Smooth muscle cell (in vitro differentiated cells): ENCODE measurements at regions not wholly inside any gene's neighbourhood (a gene's known extent, or its start where the extent isn't known, plus 50 kb on each side); places are given as distances from the start of the nearest gene placed in this dataset.

Source experiments
- DNase-seq: peaks from one replicate; lab custom pipeline; 2025; ENCODE audit not compliant: unreplicated experiment; lab: John Stamatoyannopoulos, UW
- H2AFZ ChIP-seq: fragments of 200-600 bp; sonication (generic); 2 replicates; pipeline ENCODE4 v1.6.0; 2016; ENCODE audit warnings: antibody characterized with exemption, low read depth, mild to moderate bottlenecking
- H3F3A ChIP-seq: fragments of 200-600 bp; sonication (generic); 2 replicates; pipeline ENCODE4 v1.6.0; 2017; ENCODE audit warnings: antibody characterized with exemption, low read depth
- H3K27ac ChIP-seq: fragments of 200-600 bp; sonication (generic); 2 replicates; pipeline ENCODE4 v1.5.1; 2016; ENCODE audit warnings: low read depth, mild to moderate bottlenecking
- H3K27me3 ChIP-seq: fragments of 200-600 bp; sonication (generic); 2 replicates; pipeline ENCODE4 v1.6.1; 2016; ENCODE audit warnings: low read depth, mild to moderate bottlenecking
- H3K36me3 ChIP-seq: fragments of 200-600 bp; sonication (generic); 2 replicates; pipeline ENCODE4 v1.5.1; 2016; ENCODE audit warnings: low read depth
- H3K4me1 ChIP-seq: fragments of 200-600 bp; sonication (generic); 2 replicates; pipeline ENCODE4 v1.5.1; 2016; ENCODE audit warnings: low read depth
- H3K4me2 ChIP-seq: fragments of 200-600 bp; sonication (generic); 2 replicates; pipeline ENCODE4 v1.6.0; 2016; ENCODE audit warnings: mild to moderate bottlenecking
- H3K4me3 ChIP-seq: fragments of 200-600 bp; sonication (generic); 2 replicates; pipeline ENCODE4 v1.5.1; 2016; ENCODE audit warnings: mild to moderate bottlenecking
- H3K79me2 ChIP-seq: fragments of 200-600 bp; sonication (generic); 2 replicates; pipeline ENCODE4 v1.6.0; 2016; ENCODE audit warnings: low read depth, mild to moderate bottlenecking
- H3K9ac ChIP-seq: fragments of 200-600 bp; sonication (generic); 2 replicates; pipeline ENCODE4 v1.6.0; 2016; ENCODE audit warnings: low read depth
- H3K9me3 ChIP-seq: fragments of 200-600 bp; sonication (generic); replicated peaks from 2 replicates; pipeline ENCODE4 v1.5.1; 2016; ENCODE audit warnings: low read depth
- H4K20me1 ChIP-seq: fragments of 200-600 bp; sonication (generic); 2 replicates; pipeline ENCODE4 v1.6.0; 2016; ENCODE audit warnings: low read depth
- CTCF ChIP-seq: fragments of 200-600 bp; sonication (generic); IDR thresholded peaks from 2 replicates; pipeline ENCODE4 v1.5.1; 2017; ENCODE audit warnings: borderline replicate concordance, mild to moderate bottlenecking, antibody characterized with exemption; ENCODE audit not compliant: insufficient read depth, poor library complexity, severe bottlenecking
- WGBS: methylation state at CpG from one replicate; pipeline ENCODE4 v1.1.7; 2016; ENCODE audit warnings: low lambda C conversion rate; 5-methylcytosine and 5-hydroxymethylcytosine counted together

- WGBS: 94% methylated on average over 7 of the region's 7 CpGs
These were observed 117.9 kb upstream of the EEPD1 start for GRCh38 chr7:36035186-36035585.

GRCh38 chr7:36036590-36036989 is 116.5 kb upstream of the EEPD1 start:
- Histone ChIP-seq H3K79me2 (no peaks in the 10 kb centered on the region), H3K4me2 (no peak overlapping the region), H3K27me3 (no peaks in the 10 kb centered on the region), H3K9ac (no peak overlapping the region), H4K20me1 (no peaks in the 10 kb centered on the region), H3K27ac (no peak overlapping the region), H3K4me3 (no peak overlapping the region), H3K4me1 (no peaks in the 10 kb centered on the region), H3K9me3 (no peaks in the 10 kb centered on the region), H2AFZ (no peak overlapping the region), H3F3A (no peaks in the 10 kb centered on the region), H3K36me3 (no peaks in the 10 kb centered on the region)
- WGBS: 59% methylated on average over 4 of the region's 4 CpGs
- DNase-seq: no peak
- TF ChIP-seq CTCF: no peak

More at GRCh38 chr7:36035186-36035585, 117.9 kb upstream of the EEPD1 start:
- Histone ChIP-seq H3K4me1 (no peaks in the 10 kb centered on the region), H3K4me3 (no peak overlapping the region), H3K9ac (no peak overlapping the region), H3K79me2 (no peaks in the 10 kb centered on the region), H4K20me1 (no peaks in the 10 kb centered on the region), H3K27ac (no peak overlapping the region), H3K27me3 (no peaks in the 10 kb centered on the region), H3F3A (no peaks in the 10 kb centered on the region), H3K9me3 (no peaks in the 10 kb centered on the region), H3K36me3 (no peaks in the 10 kb centered on the region), H3K4me2 (no peak overlapping the region), H2AFZ (no peak overlapping the region)
- DNase-seq: no peak
- TF ChIP-seq CTCF: no peak

GRCh38 chr7:36037121-36037662 is 115.9 kb upstream of the EEPD1 start:
- no peak for DNase-seq
- 61% methylated on average over 11 of the region's 11 CpGs for WGBS
- no peak for TF ChIP-seq CTCF
- H3K4me3 ChIP-seq: no peak overlapping the region
- no peaks in the 10 kb centered on the region for H3K79me2 ChIP-seq
- no peaks in the 10 kb centered on the region for H3F3A ChIP-seq
- no peaks in the 10 kb centered on the region for H4K20me1 ChIP-seq
- H3K4me1 ChIP-seq: no peaks in the 10 kb centered on the region
- no peaks in the 10 kb centered on the region for H3K36me3 ChIP-seq
- no peaks in the 10 kb centered on the region for H3K9me3 ChIP-seq
- no peaks in the 10 kb centered on the region for H3K27me3 ChIP-seq
- H3K27ac ChIP-seq: no peak overlapping the region
- H3K4me2 ChIP-seq: no peak overlapping the region
- H2AFZ ChIP-seq: no peak overlapping the region
- H3K9ac ChIP-seq: no peak overlapping the region

GRCh38 chr7:36038063-36038721 is 114.9 kb upstream of the EEPD1 start:
- Histone ChIP-seq H3K9me3 (no peaks in the 10 kb centered on the region), H3K79me2 (no peaks in the 10 kb centered on the region), H3K4me3 (no peak overlapping the region), H3K9ac (no peak overlapping the region), H3K4me2 (no peak overlapping the region), H3F3A (no peaks in the 10 kb centered on the region), H3K36me3 (no peaks in the 10 kb centered on the region), H3K27me3 (no peaks in the 10 kb centered on the region), H3K27ac (no peak overlapping the region), H2AFZ (no peak overlapping the region), H3K4me1 (no peaks in the 10 kb centered on the region), H4K20me1 (no peaks in the 10 kb centered on the region)
- DNase-seq: no peak
- no peak for TF ChIP-seq CTCF
- 96% methylated on average over 7 of the region's 7 CpGs for WGBS
